ENCODE measurements at regions not wholly inside any gene's neighbourhood (a gene's known extent, or its start where the extent isn't known, plus 50 kb on each side); places are given as distances from the start of the nearest gene placed in this dataset.

GRCh38 chr2:390959-391358 is 103.1 kb upstream of the ALKAL2 start:
- no peak for ATAC-seq
- Histone ChIP-seq H3K9me2 (ENCODE audit: insufficient read depth) (no peaks in the 10 kb centered on the region), H3K9me3 (ENCODE audit: control insufficient read depth in 1 of 2, insufficient read depth in 1 of 2, low read depth in 1 of 2, low read length in 2 of 2) (no peaks in the 10 kb centered on the region), H4K20me1 (ENCODE audit: insufficient read depth) (no peaks in the 10 kb centered on the region), H3K4me2 (ENCODE audit: low read length) (no peak overlapping the region), H3K27me3 (ENCODE audit: insufficient read depth, low read length) (peaks cover 4% of the 10 kb centered on the region; the same call in 1 of the 2 replicates), H3K9ac (ENCODE audit: low read length) (no peak overlapping the region), H3K4me3 (replicated peaks in 1 of 2; ENCODE audit: low read depth in 1 of 2, low read length in 2 of 2) (no peak overlapping the region), H3K36me3 (ENCODE audit: control insufficient read depth in 1 of 2, insufficient read depth in 2 of 2, low read length in 2 of 2) (no peaks in the 10 kb centered on the region), H3K27ac (ENCODE audit: low read depth, low read length) (no peak overlapping the region), H3K4me1 (ENCODE audit: control insufficient read depth in 1 of 2, insufficient read depth in 2 of 2, low read length in 2 of 2) (peaks cover 0 to 7% of the 10 kb centered on the region in 2 experiments; a peak in 2 of 4 replicates), H3K79me2 (ENCODE audit: insufficient read depth, low read length) (no peaks in the 10 kb centered on the region), H2AFZ (ENCODE audit: low read depth, low read length, poor library complexity, severe bottlenecking) (no peak overlapping the region)
- no peak for DNase-seq (ENCODE audit: low read depth, low spot score)
- TF ChIP-seq EZH2phosphoT487 (IDR thresholded peaks at IDR 0.05; ENCODE audit: borderline replicate concordance) = no peak
- no peak for TF ChIP-seq ZBTB33 (IDR thresholded peaks at IDR 0.05; ENCODE audit: extremely low read depth, insufficient replicate concordance, low read length)
- TF ChIP-seq TCF7L2 (IDR thresholded peaks at IDR 0.05; ENCODE audit: borderline replicate concordance, extremely low read depth, insufficient read depth, insufficient read length) = no peak
- no peak for TF ChIP-seq RAD21 (IDR thresholded peaks at IDR 0.05; ENCODE audit: low read depth)
- no peak for TF ChIP-seq EGR1 (IDR thresholded peaks at IDR 0.05; ENCODE audit: low read depth)
- no peak for TF ChIP-seq JUND (IDR thresholded peaks at IDR 0.05)
- no peak for TF ChIP-seq CTCF (IDR thresholded peaks at IDR 0.05 in 2 of 3, conservative IDR thresholded peaks at IDR 0.05 in 1 of 3; ENCODE audit: borderline replicate concordance in 1 of 3, insufficient read depth in 1 of 3, low read depth in 2 of 3, low read length in 2 of 3)
- TF ChIP-seq SIN3A (IDR thresholded peaks at IDR 0.05; ENCODE audit: low read depth) = no peak
- TF ChIP-seq FOSL1 (IDR thresholded peaks at IDR 0.05; ENCODE audit: low read depth) = no peak
- no peak for TF ChIP-seq CEBPB (IDR thresholded peaks at IDR 0.05; ENCODE audit: low read depth)
- TF ChIP-seq REST (IDR thresholded peaks at IDR 0.05; ENCODE audit: low read depth) = no peak
- TF ChIP-seq YY1 (IDR thresholded peaks at IDR 0.05; ENCODE audit: extremely low read depth, insufficient replicate concordance, low read depth, low read length) = no peak
- no peak for TF ChIP-seq MAX (IDR thresholded peaks at IDR 0.05)
- no peak for TF ChIP-seq POLR2AphosphoS5 (IDR thresholded peaks at IDR 0.05; ENCODE audit: low read depth, low read length)
- no peak for TF ChIP-seq SP1 (IDR thresholded peaks at IDR 0.05; ENCODE audit: low read depth)
- TF ChIP-seq EZH2 (IDR thresholded peaks at IDR 0.05) = no peak
- no peak for TF ChIP-seq POLR2A (IDR thresholded peaks at IDR 0.05; ENCODE audit: borderline replicate concordance, extremely low read depth, insufficient read depth, insufficient read length)
- ChIA-PET RAD21 (ENCODE audit: low non-redundant PET in 1 of 2, low total read pairs in 2 of 2, uncharacterized antibody in 2 of 2, unreplicated experiment in 2 of 2) (no interaction called here), POLR2A (no interaction called here), CTCF (no interaction called here)
- no TSS peak for BruUV-seq (replicated peaks)
- intact Hi-C loops (cut with micrococcal nuclease) = no loop called here

Measured in HCT116 (cell line).